G401.6 (cell line): ENCODE measurements at regions not wholly inside any gene's neighbourhood (a gene's known extent, or its start where the extent isn't known, plus 50 kb on each side); places are given as distances from the start of the nearest gene placed in this dataset.

Source experiments
- FAIRE-seq: peaks from 2 replicates; lab custom pipeline; 2012; peaks lifted over from hg19 to GRCh38; lab: Jason Lieb, UNC

- FAIRE-seq, result no peak
These were observed 208.2 kb upstream of the GRIK3 start for GRCh38 chr1:37242501-37242900.

DNA sequence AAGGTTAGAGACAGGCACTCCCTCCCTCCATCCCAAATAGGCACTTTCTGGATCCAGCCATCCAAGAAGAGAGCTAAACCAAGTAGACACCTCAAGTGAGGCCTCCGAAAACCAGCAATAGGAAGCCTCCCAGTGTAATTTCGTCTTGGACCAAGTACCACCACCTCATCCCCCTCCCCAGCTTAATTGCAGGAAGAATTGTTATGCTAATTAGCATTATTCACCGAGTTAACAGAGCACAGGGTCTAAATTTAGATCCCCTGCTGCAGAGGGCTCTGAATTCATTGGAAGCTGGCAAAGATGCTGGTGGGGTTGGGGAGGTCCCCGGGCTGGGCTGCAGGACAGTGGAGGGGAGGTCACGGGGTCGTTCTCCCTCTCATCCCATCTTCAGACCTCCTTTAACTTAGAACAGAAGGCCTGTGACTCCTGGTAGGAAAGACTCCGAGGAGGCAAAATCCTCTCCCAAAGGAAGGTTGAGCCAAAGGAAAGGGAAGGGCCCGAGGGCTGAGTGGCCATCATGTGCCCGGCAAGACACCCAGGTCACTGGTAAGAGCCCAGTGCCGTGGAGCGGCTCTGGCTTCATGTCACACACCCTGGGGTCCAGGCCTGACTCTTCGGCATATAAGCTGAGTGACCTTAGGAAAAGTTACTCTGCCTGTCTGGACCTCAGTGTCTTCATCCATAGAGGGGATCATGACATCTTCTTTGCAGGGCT is 209.2 kb upstream of the GRIK3 start:
- FAIRE-seq, result no peak

DNA sequence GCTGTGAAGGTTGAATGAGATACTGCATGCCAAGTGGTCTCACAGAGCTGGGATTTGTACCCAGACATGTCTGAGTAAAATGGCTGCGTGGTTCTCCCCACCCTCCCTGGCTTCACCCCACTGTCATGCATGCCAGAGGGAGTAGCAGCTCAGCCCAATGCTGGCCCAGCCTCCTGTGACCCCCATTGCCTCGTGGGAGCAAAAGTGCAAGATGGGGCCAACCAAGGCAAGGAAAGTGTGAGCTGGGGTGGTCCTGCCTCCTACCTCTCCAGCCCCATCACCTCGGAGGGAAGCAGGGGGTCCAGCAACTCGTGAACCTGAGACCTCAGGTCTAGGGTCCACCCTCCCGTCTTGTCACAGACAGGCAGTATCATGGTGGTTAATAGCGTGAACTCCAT is 209.8 kb upstream of the GRIK3 start:
- FAIRE-seq, result no peak

- FAIRE-seq, result no peak
These were observed 210.5 kb upstream of the GRIK3 start for GRCh38 chr1:37244815-37245214.

- no peak for FAIRE-seq
These were observed 212.3 kb upstream of the GRIK3 start for GRCh38 chr1:37246631-37247030.

DNA sequence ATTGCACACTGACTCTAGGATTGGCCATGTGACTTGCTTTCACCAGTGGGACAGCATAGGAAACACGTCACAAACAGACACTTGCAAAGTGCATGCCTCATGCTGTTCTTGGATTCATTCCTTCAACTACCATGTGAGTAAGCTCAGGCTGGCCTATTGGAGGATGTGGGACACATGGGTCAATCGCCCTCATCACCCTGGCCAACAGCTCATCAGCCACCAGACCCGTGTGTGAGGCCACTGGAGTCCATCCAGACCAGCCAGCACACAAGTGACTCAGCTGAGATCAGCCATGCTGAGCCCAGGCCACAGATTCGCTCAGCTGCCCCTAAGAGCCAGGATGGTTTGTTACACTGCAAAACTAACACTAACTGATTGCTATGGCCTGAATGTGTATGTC is 216.1 kb upstream of the GRIK3 start:
- no peak for FAIRE-seq

- no peak for FAIRE-seq
These were observed 219.1 kb upstream of the ZC3H12A start for GRCh38 chr1:37255136-37255795.

GRCh38 chr1:37255868-37256267 is 218.5 kb upstream of the ZC3H12A start:
- no peak for FAIRE-seq

GRCh38 chr1:37257646-37258045 is 216.7 kb upstream of the ZC3H12A start:
- FAIRE-seq, result no peak

DNA sequence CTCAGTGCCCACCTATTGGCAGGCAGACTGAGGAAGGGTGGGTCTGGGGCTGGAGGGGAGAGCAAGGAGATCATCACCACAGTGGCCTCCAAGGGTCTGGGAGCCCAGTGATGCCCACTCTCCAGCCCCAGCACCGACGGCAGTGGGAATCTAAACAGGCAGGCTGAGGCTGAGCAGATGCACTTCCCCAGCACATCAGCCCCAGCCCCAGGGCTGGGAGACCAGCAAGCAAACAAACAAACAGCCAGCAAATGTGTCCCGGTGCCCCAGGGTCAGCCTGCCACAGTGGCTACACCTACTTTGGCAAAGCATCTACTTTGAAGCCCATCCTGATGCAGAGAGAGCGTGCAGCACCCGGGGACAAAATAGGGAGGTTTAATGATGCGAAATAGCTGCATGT is 216.3 kb upstream of the ZC3H12A start:
- FAIRE-seq, result no peak

- no peak for FAIRE-seq
These were observed 215.4 kb upstream of the ZC3H12A start for GRCh38 chr1:37259019-37259418.

DNA sequence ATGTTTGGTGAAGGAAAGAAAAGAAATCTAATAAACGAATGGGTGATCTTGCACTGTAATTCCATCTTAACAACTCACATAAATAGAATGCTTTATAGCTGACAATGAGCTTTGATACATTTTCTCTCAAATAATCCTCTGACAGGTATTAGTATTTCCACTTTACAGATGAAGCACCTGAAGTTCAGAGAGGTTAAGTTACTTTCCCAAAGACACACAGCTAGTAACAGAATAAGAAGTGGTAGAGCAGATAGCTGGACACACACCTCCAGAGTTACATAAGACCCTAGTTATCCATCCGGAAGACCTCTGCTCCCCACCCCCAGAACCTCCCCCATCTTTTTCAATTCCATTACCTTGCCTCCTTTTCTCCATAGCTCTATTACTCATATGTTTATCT is 213.3 kb upstream of the ZC3H12A start:
- no peak for FAIRE-seq

DNA sequence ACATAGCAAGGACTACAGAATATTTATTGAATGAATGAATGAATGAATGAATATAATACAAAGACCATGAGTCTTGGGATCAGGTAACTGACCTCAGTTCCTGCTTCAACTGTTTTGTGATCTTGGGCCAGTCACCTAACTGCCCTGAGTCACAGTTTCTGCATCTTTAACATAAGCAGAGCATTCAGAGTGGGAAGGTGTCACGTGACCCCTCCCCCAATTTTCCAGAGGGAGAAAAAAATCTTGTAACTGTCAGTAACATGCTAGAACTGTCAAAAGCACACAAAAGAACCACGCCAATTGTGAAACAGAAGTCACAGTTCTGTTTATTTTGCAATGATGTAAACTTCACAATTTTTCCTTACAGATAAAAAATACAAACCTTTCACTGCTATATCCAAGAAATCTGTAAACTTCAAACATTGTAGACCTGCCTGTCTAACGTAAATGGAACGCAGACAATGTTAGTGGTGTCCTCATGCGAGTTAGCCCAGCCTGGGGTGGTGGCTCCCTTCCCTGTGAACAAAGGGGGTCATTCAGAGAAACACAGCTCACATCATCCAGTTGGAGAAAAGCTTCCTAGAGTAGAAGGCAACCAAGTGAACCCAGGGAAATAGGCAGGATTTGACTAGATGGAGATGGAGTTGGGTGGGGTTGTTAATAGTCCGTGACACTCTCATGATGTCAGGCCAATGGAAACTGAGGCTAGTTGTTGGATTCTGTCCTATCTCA is 211.8 kb upstream of the ZC3H12A start:
- FAIRE-seq, result no peak

GRCh38 chr1:37265156-37265555 is 209.2 kb upstream of the ZC3H12A start:
- no peak for FAIRE-seq

DNA sequence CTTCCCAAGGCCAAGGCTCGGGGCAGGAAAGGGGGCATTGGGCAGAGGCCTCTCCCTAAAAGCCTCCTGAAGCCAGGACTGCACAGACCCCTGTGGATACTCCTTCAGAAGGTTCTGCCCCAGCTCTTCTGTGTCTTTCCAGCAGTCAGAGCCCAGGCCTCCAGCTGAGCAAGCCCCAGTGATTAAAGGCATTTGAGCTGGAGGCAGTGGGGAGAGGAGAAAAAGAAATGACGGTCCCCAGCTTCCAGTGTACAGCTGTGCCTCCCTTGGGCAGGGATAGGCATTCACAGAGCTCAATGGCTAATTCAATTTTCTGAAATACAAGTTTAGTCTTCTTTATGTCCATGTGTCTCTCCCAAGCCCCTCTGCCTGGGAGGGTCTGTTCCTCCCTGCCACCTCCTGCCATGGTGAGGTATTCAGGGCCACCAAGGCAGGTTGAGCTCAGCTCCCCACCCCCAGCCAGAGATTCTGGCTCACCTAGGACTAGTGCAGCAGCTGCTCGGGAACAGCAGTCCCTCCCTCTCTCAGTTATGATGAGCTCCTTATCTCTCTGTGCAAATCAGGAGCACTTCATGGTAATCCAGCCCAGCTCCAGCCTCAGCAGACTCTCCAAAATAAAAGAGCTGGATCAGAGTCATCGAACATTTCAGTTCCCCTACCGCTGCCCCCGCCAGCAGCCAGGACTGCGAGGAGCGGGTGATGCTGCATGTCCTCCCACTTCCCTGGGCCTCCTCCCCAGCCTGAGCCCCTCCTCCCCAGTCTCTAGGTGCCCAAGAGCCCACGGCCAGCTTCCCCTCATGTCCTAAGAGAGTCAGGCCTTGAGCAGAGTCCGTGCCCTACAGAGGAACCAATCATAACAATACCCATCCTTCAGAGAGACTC is 208.4 kb upstream of the ZC3H12A start:
- no peak for FAIRE-seq

- no peak for FAIRE-seq
These were observed 207.1 kb upstream of the ZC3H12A start for GRCh38 chr1:37267111-37267835.

- no peak for FAIRE-seq
These were observed 203.7 kb upstream of the ZC3H12A start for GRCh38 chr1:37270639-37271038.

GRCh38 chr1:37272626-37273025 is 201.8 kb upstream of the ZC3H12A start:
- FAIRE-seq, result no peak

DNA sequence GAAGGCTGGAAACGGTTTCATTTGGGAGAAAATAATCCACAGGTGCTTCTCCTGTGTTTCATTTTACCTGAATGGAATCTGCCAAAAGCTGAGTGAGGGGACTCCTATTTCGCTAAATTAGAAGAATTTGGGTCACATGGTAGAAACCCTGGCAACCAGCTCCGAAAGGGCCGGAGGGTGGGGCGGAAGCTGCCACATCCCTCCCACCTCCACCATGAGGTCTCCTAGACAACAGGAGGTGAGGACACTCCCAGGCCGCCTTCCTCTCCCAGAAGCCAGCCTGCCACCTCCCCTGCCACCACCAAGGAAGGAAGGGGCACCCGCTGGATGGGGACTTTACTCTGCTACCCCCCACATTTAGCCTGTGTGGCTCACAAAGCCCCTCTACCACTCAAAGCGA is 199.9 kb upstream of the ZC3H12A start:
- no peak for FAIRE-seq

- FAIRE-seq, result no peak
These were observed 199.3 kb upstream of the ZC3H12A start for GRCh38 chr1:37274938-37275631.

GRCh38 chr1:37277366-37277765 is 197.0 kb upstream of the ZC3H12A start:
- FAIRE-seq, result no peak
